Esophagus squamous epithelium (tissue), 4 donors: ENCODE measurements at regions not wholly inside any gene's neighbourhood (a gene's known extent, or its start where the extent isn't known, plus 50 kb on each side); places are given as distances from the start of the nearest gene placed in this dataset.

Experiments
- CTCF ChIP-seq, 6 experiments: fragments of 450-650 bp in 4 of 6; fragments of 200-600 bp in 2 of 6; sonication (generic) in 2 of 6; IDR thresholded peaks; one replicate each; pipeline ENCODE4 v1.5.1; 2016 to 2019; ENCODE audit warnings: antibody characterized with exemption in 6 of 6, mild to moderate bottlenecking in 4 of 6, moderate library complexity in 4 of 6
- POLR2A ChIP-seq, 4 donors: fragments of 450-650 bp; IDR thresholded peaks; one replicate each; pipeline ENCODE4 v1.6.1; 2017; ENCODE audit warnings: antibody characterized with exemption in 4 of 4, mild to moderate bottlenecking in 4 of 4, moderate library complexity in 3 of 4

DNA sequence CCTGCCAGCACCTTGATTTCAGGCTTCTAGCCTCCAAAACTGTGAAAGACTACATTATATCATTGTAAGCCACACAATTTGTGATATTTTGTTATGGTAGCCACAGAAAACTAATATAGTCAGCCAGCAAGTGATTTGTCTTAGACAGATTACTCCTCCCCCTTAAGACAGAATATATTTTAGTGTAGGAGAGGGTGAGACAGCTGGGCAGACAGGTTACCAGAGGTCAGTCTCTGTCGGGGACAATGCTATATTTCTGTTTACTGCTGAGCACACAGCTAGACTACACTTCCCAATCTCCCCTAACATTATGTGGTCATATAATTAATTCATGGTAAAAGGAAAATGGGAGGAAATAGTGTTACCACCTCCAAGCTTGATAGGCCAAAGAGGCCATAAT lies 185.8 kb upstream of the PIK3C3 start:
- TF ChIP-seq CTCF (IDR thresholded peaks at IDR 0.05) = no peak
- TF ChIP-seq POLR2A (IDR thresholded peaks at IDR 0.05) = no peak
